H9 (cell line): ENCODE measurements at regions not wholly inside any gene's neighbourhood (a gene's known extent, or its start where the extent isn't known, plus 50 kb on each side); places are given as distances from the start of the nearest gene placed in this dataset.

Experiments
- DNase-seq: peaks from one replicate; pipeline ENCODE4 v3.0.0-alpha.2; 2017
- H2AFZ ChIP-seq: one replicate; pipeline ENCODE4 v1.6.1; 2013; ENCODE audit warnings: mild to moderate bottlenecking, low read length, control low read depth, moderate library complexity
- H2AK5ac ChIP-seq: 2 replicates; pipeline ENCODE4 v1.6.1; 2013; ENCODE audit warnings: low read length, control low read depth, mixed read lengths; ENCODE audit not compliant: insufficient read length
- H2BK120ac ChIP-seq: one replicate; pipeline ENCODE4 v1.6.1; 2013; ENCODE audit warnings: low read depth, mild to moderate bottlenecking, low read length, control low read depth, inconsistent platforms; ENCODE audit not compliant: poor library complexity, severe bottlenecking
- H2BK12ac ChIP-seq: 2 replicates; pipeline ENCODE4 v1.6.1; 2013; ENCODE audit warnings: low read length, control low read depth, mixed read lengths, low read depth; ENCODE audit not compliant: insufficient read length
- H2BK15ac ChIP-seq: 2 replicates; pipeline ENCODE4 v1.6.1; 2013; ENCODE audit warnings: low read depth, low read length, control low read depth
- H2BK20ac ChIP-seq: one replicate; pipeline ENCODE4 v1.6.1; 2013; ENCODE audit warnings: low read depth, mild to moderate bottlenecking, low read length, control low read depth, inconsistent platforms; ENCODE audit not compliant: poor library complexity, severe bottlenecking
- H2BK5ac ChIP-seq: 2 replicates; pipeline ENCODE4 v1.6.1; 2013; ENCODE audit warnings: low read length, control low read depth, mixed read lengths; ENCODE audit not compliant: insufficient read length
- H3K14ac ChIP-seq: 2 replicates; pipeline ENCODE4 v1.6.1; 2013; ENCODE audit warnings: low read length, control low read depth; ENCODE audit not compliant: insufficient read depth
- H3K18ac ChIP-seq: 2 replicates; pipeline ENCODE4 v1.6.1; 2013; ENCODE audit warnings: low read depth, mild to moderate bottlenecking, mixed read lengths, low read length, control low read depth; ENCODE audit not compliant: insufficient read length
- H3K23ac ChIP-seq: 2 replicates; pipeline ENCODE4 v1.6.1; 2013; ENCODE audit warnings: low read length, control low read depth, mixed read lengths, low read depth; ENCODE audit not compliant: insufficient read length
- H3K23me2 ChIP-seq: 2 replicates; pipeline ENCODE4 v1.6.1; 2013; ENCODE audit warnings: low read depth, mild to moderate bottlenecking, mixed read lengths, low read length, control low read depth; ENCODE audit not compliant: insufficient read length, poor library complexity, severe bottlenecking
- H3K27ac ChIP-seq: 2 replicates; pipeline ENCODE4 v1.5.1; 2013; ENCODE audit warnings: low read length, control low read depth, mixed read lengths, low read depth; ENCODE audit not compliant: insufficient read length
- H3K27me3 ChIP-seq: 2 replicates; pipeline ENCODE4 v1.6.1; 2013; ENCODE audit warnings: low read length, control low read depth, inconsistent platforms; ENCODE audit not compliant: insufficient read depth
- H3K4ac ChIP-seq: 2 replicates; pipeline ENCODE4 v1.6.1; 2013; ENCODE audit warnings: low read depth, mild to moderate bottlenecking, control low read depth, inconsistent platforms, low read length, moderate library complexity
- H3K4me1 ChIP-seq: 2 replicates; pipeline ENCODE4 v1.6.1; 2013; ENCODE audit warnings: low read length, control low read depth, inconsistent platforms; ENCODE audit not compliant: insufficient read depth
- H3K4me2 ChIP-seq: 2 replicates; pipeline ENCODE4 v1.6.1; 2013; ENCODE audit warnings: low read length, control low read depth, mixed read lengths; ENCODE audit not compliant: insufficient read length, insufficient read depth
- H3K56ac ChIP-seq: 2 replicates; pipeline ENCODE4 v1.6.1; 2013; ENCODE audit warnings: low read depth, mild to moderate bottlenecking, mixed read lengths, low read length, control low read depth; ENCODE audit not compliant: insufficient read length
- H3K79me1 ChIP-seq: 2 replicates; pipeline ENCODE4 v1.6.1; 2013; ENCODE audit warnings: low read depth, mild to moderate bottlenecking, moderate library complexity, low read length, control low read depth, inconsistent platforms; ENCODE audit not compliant: insufficient read depth, poor library complexity, severe bottlenecking
- H3K79me2 ChIP-seq: 2 replicates; pipeline ENCODE4 v1.6.1; 2013; ENCODE audit warnings: low read length, control low read depth, inconsistent platforms; ENCODE audit not compliant: insufficient read depth
- H3K9ac ChIP-seq: 2 replicates; pipeline ENCODE4 v1.6.1; 2013; ENCODE audit warnings: low read length, control low read depth, mixed read lengths; ENCODE audit not compliant: insufficient read length; ENCODE audit errors: extremely low read depth
- H3K9me3 ChIP-seq: one replicate; pipeline ENCODE4 v1.6.1; 2013; ENCODE audit warnings: low read depth, low read length, inconsistent platforms; ENCODE audit not compliant: control insufficient read depth
- H3T11ph ChIP-seq: one replicate; pipeline ENCODE4 v1.6.1; 2013; ENCODE audit warnings: mild to moderate bottlenecking, low read length, control low read depth, inconsistent platforms
- H4K20me1 ChIP-seq: one replicate; pipeline ENCODE4 v1.6.1; 2013; ENCODE audit not compliant: control insufficient read depth, insufficient read length, insufficient read depth
- H4K5ac ChIP-seq: 2 replicates; pipeline ENCODE4 v1.6.1; 2013; ENCODE audit warnings: low read depth, mild to moderate bottlenecking, mixed read lengths, low read length, control low read depth; ENCODE audit not compliant: insufficient read length
- H4K8ac ChIP-seq: replicated peaks from 2 replicates; pipeline ENCODE4 v1.6.1; 2013; ENCODE audit warnings: low read length, control low read depth, mixed read lengths, low read depth; ENCODE audit not compliant: insufficient read length
- H4K91ac ChIP-seq: 2 replicates; pipeline ENCODE4 v1.6.1; 2013; ENCODE audit warnings: low read depth, mild to moderate bottlenecking, moderate library complexity, mixed read lengths, low read length, control low read depth; ENCODE audit not compliant: insufficient read length
- H3K27ac Mint-ChIP-seq, 3 experiments: 2 replicates in 2 of 3; 3 replicates in 1 of 3; pipeline ENCODE4 v1.8.0; 2020 to 2021; ENCODE audit warnings: mixed read lengths in 3 of 3, mild to moderate bottlenecking in 1 of 3, moderate library complexity in 1 of 3
- H3K27me3 Mint-ChIP-seq: 2 replicates; pipeline ENCODE4 v1.8.0; 2021; ENCODE audit warnings: low read depth, mild to moderate bottlenecking, moderate library complexity, mixed read lengths
- H3K36me3 Mint-ChIP-seq, 3 experiments: 2 replicates in 2 of 3; 3 replicates in 1 of 3; pipeline ENCODE4 v1.8.0; 2020 to 2021; ENCODE audit warnings: low read depth in 3 of 3, mixed read lengths in 3 of 3; ENCODE audit not compliant: insufficient read depth in 1 of 3
- H3K4me1 Mint-ChIP-seq, 2 experiments: 2 replicates each; pipeline ENCODE4 v1.8.0; 2020; ENCODE audit warnings: mixed read lengths in 2 of 2
- H3K4me3 Mint-ChIP-seq, 2 experiments: 2 replicates in 1 of 2; 3 replicates in 1 of 2; pipeline ENCODE4 v1.8.0; 2020 to 2021; ENCODE audit warnings: mild to moderate bottlenecking in 2 of 2, mixed read lengths in 2 of 2, moderate library complexity in 1 of 2
- H3K9me3 Mint-ChIP-seq, 2 experiments: 2 replicates in 1 of 2; 3 replicates in 1 of 2; pipeline ENCODE4 v1.8.0; 2020; ENCODE audit warnings: mild to moderate bottlenecking in 2 of 2, mixed read lengths in 2 of 2, moderate library complexity in 1 of 2
- CTCF ChIP-seq: fragments of 200-600 bp; sonication (generic); conservative IDR thresholded peaks from 3 replicates; pipeline ENCODE4 v1.8.0; 2021; ENCODE audit warnings: antibody characterized with exemption, mild to moderate bottlenecking
- WGBS: extraction: QIAGEN DNeasy Blood & Tissue Kit; methylation state at CpG from one replicate; pipeline ENCODE4 v1.1.7; 2013; ENCODE audit warnings: missing lambda C conversion rate, low lambda C conversion rate, mixed read lengths; ENCODE audit not compliant: insufficient read length; ENCODE audit errors: extremely low coverage; 5-methylcytosine and 5-hydroxymethylcytosine counted together

GRCh38 chr10:76788452-76788811 lies 849.2 kb downstream of the KCNMA1 start:
- Histone ChIP-seq H3K9me3 (no peaks in the 10 kb centered on the region), H3K18ac (no peak overlapping the region), H3K79me1 (no peaks in the 10 kb centered on the region), H2BK20ac (no peak overlapping the region), H3K23ac (no peak overlapping the region), H4K20me1 (no peaks in the 10 kb centered on the region), H3K27ac (no peak overlapping the region), H3K9ac (no peak overlapping the region), H4K91ac (no peak overlapping the region), H3K27me3 (no peaks in the 10 kb centered on the region), H2BK12ac (no peak overlapping the region), H2AFZ (no peak overlapping the region), H4K8ac (no peak overlapping the region), H3K23me2 (no peaks in the 10 kb centered on the region), H2AK5ac (no peak overlapping the region), H4K5ac (no peak overlapping the region), H2BK15ac (no peak overlapping the region), H3K4me1 (no peaks in the 10 kb centered on the region), H3K79me2 (no peaks in the 10 kb centered on the region), H3K4ac (no peak overlapping the region), H3K4me2 (no peak overlapping the region), H2BK5ac (no peak overlapping the region), H3K56ac (no peak overlapping the region), H3T11ph (no peak overlapping the region), H3K14ac (no peak overlapping the region), H2BK120ac (no peak overlapping the region)
- no peak for DNase-seq
- no peak for TF ChIP-seq CTCF
- Mint-ChIP-seq H3K4me3 (no peak overlapping the region), H3K9me3 (peaks cover 10 to 11% of the 10 kb centered on the region in 2 experiments; a peak in 4 of 5 replicates), H3K27ac (no peak overlapping the region), H3K4me1 (no peaks in the 10 kb centered on the region), H3K36me3 (peaks cover 2 to 20% (median 10%) of the 10 kb centered on the region in 3 experiments; a peak in 5 of 7 replicates), H3K27me3 (no peaks in the 10 kb centered on the region; the same call in 1 of the 2 replicates)
- WGBS: no CpG with 5 or more reads among the region's 4 CpGs
